ENCODE measurements at regions not wholly inside any gene's neighbourhood (a gene's known extent, or its start where the extent isn't known, plus 50 kb on each side); places are given as distances from the start of the nearest gene placed in this dataset.

- Mint-ChIP-seq H3K36me3 (no peaks in the 10 kb centered on the region), H3K9me3 (peaks cover 9% of the 10 kb centered on the region), H3K27me3 (no peaks in the 10 kb centered on the region), H3K27ac (no peak overlapping the region), H3K4me3 (no peak overlapping the region), H3K4me1 (ENCODE audit: low read depth) (no peaks in the 10 kb centered on the region)
- DNase-seq, result no peak
- ChIA-PET CTCF (no interaction called here), POLR2A (no interaction called here)
- intact Hi-C loops (cut with micrococcal nuclease), result no loop called here
Observed at GRCh38 chr10:130757821-130758489, 553.6 kb downstream of the TCERG1L start.

GRCh38 chr10:130758529-130758928 lies 553.0 kb downstream of the TCERG1L start:
- Mint-ChIP-seq H3K4me1 (ENCODE audit: low read depth) (no peaks in the 10 kb centered on the region), H3K36me3 (no peaks in the 10 kb centered on the region), H3K4me3 (no peak overlapping the region), H3K27ac (no peak overlapping the region), H3K27me3 (no peaks in the 10 kb centered on the region), H3K9me3 (peaks cover 9% of the 10 kb centered on the region)
- CTCF ChIA-PET, result no interaction called here
- POLR2A ChIA-PET, result no interaction called here
- DNase-seq, result no peak
- intact Hi-C loops (cut with micrococcal nuclease), result no loop called here

GRCh38 chr10:130761032-130761575 lies 550.4 kb downstream of the TCERG1L start:
- intact Hi-C loops (cut with micrococcal nuclease), result no loop called here
- Mint-ChIP-seq H3K4me3 (no peak overlapping the region), H3K9me3 (no peaks in the 10 kb centered on the region), H3K27ac (no peak overlapping the region), H3K27me3 (no peaks in the 10 kb centered on the region), H3K36me3 (no peaks in the 10 kb centered on the region), H3K4me1 (ENCODE audit: low read depth) (no peaks in the 10 kb centered on the region)
- POLR2A ChIA-PET, result no interaction called here
- DNase-seq, result no peak
- CTCF ChIA-PET, result no interaction called here

GRCh38 chr10:130761788-130762301 lies 549.7 kb downstream of the TCERG1L start:
- Mint-ChIP-seq H3K27ac (no peak overlapping the region), H3K27me3 (no peaks in the 10 kb centered on the region), H3K4me1 (ENCODE audit: low read depth) (no peaks in the 10 kb centered on the region), H3K9me3 (no peaks in the 10 kb centered on the region), H3K36me3 (no peaks in the 10 kb centered on the region), H3K4me3 (no peak overlapping the region)
- POLR2A ChIA-PET, result no interaction called here
- intact Hi-C loops (cut with micrococcal nuclease), result no loop called here
- no peak for DNase-seq
- CTCF ChIA-PET, result no interaction called here

DNA sequence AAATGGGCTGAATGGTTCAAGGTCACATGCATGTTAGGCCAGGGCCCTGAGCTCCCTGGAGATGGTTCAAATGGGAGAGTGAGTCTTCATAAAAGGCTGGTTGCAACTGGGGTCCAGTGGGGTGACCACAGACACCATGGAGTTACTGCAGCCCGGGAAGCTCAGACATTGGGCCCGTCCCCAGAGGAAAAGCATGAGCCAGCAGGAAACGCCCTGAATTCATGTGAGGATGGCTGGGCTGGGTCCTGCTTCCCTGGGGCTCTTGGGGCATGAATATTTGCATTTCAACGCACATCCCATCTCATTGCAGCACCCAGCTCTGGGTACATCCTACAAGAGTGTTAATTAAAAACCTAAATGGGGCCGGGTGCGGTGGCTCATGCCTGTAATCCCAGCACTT lies 549.0 kb downstream of the TCERG1L start:
- ChIA-PET POLR2A (no interaction called here), CTCF (no interaction called here)
- H3K27ac Mint-ChIP-seq, result no peak overlapping the region
- H3K36me3 Mint-ChIP-seq, result no peaks in the 10 kb centered on the region
- no peak for DNase-seq
- no peaks in the 10 kb centered on the region for H3K4me1 Mint-ChIP-seq (ENCODE audit: low read depth)
- intact Hi-C loops (cut with micrococcal nuclease), result no loop called here
- no peaks in the 10 kb centered on the region for H3K9me3 Mint-ChIP-seq
- H3K4me3 Mint-ChIP-seq, result no peak overlapping the region
- no peaks in the 10 kb centered on the region for H3K27me3 Mint-ChIP-seq

- Mint-ChIP-seq H3K27ac (no peak overlapping the region), H3K4me3 (no peak overlapping the region), H3K27me3 (no peaks in the 10 kb centered on the region), H3K4me1 (ENCODE audit: low read depth) (no peaks in the 10 kb centered on the region), H3K9me3 (peaks cover 1% of the 10 kb centered on the region), H3K36me3 (no peaks in the 10 kb centered on the region)
- ChIA-PET CTCF (no interaction called here), POLR2A (no interaction called here)
- intact Hi-C loops (cut with micrococcal nuclease), result no loop called here
- no peak for DNase-seq
Observed at GRCh38 chr10:130763071-130763470, 548.5 kb downstream of the TCERG1L start.

DNA sequence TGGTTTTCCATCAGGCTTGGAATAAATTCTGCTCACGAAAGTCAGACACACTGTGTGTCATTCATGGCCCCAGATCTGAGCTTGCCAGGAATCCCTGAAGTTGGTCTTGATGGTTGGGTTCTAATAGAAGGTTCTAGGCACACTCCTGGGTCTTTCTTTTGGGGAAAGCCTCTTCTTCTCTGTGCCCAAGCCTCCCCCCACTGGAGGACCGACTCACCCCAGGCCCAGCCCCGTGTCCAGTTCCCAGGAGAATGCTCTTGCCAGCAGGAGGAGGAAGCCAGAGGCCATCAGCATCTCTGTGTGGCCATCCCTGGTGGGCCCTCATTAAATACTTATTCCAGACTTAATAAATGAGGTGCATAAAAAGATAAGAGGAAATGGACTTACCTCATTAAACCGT lies 548.0 kb downstream of the TCERG1L start:
- H3K9me3 Mint-ChIP-seq, result peaks cover 6% of the 10 kb centered on the region
- ChIA-PET POLR2A (no interaction called here), CTCF (no interaction called here)
- no peak for DNase-seq
- no peak overlapping the region for H3K27ac Mint-ChIP-seq
- no peaks in the 10 kb centered on the region for H3K4me1 Mint-ChIP-seq (ENCODE audit: low read depth)
- no peaks in the 10 kb centered on the region for H3K27me3 Mint-ChIP-seq
- intact Hi-C loops (cut with micrococcal nuclease), result no loop called here
- no peak overlapping the region for H3K4me3 Mint-ChIP-seq
- no peaks in the 10 kb centered on the region for H3K36me3 Mint-ChIP-seq

DNA sequence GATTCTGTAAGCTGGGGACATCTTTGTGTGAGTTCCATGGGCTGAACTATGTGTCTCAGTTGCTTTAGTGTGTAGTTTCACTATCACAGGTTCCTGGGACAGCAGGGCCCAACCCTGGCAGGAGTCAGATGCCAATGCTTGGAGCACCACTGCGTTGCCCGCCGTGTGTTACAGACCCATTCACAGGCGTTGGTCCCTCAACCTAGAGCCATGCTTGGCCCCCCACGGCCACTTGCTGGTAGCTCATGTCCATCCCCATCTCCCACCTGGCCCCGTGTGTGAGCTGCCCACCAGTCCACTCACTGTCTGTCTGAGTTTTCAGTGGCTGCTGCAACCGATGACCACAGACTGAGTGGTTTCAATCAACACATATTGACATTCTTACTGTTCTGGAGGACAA lies 546.9 kb downstream of the TCERG1L start:
- Mint-ChIP-seq H3K27ac (no peak overlapping the region), H3K4me1 (ENCODE audit: low read depth) (no peaks in the 10 kb centered on the region), H3K36me3 (no peaks in the 10 kb centered on the region), H3K4me3 (no peak overlapping the region), H3K27me3 (no peaks in the 10 kb centered on the region), H3K9me3 (peaks cover 6% of the 10 kb centered on the region)
- no peak for DNase-seq
- intact Hi-C loops (cut with micrococcal nuclease), result no loop called here
- CTCF ChIA-PET, result no interaction called here
- POLR2A ChIA-PET, result no interaction called here

DNA sequence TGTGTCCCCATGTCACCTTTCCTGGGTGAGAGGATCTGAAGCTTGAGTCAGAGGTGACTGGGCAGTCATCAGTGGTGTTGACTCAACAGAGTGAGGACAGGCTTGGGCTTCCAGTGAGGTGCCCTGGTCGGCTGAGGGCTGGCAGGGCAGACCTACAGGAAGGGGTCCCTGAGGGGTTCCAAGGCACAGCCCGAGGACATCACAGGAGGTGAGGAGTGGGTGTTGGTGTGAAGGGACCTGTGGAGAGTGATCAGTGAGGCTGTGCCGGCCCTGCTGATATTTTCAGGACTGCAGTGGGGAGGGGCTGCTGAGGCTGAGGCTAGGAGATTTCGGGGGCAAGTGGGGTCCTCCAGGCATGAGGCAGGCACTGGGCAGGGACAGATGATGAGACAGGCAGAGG lies 545.5 kb downstream of the TCERG1L start:
- ChIA-PET CTCF (no interaction called here), POLR2A (no interaction called here)
- peaks cover 6% of the 10 kb centered on the region for H3K9me3 Mint-ChIP-seq
- H3K36me3 Mint-ChIP-seq, result no peaks in the 10 kb centered on the region
- H3K27ac Mint-ChIP-seq, result no peak overlapping the region
- intact Hi-C loops (cut with micrococcal nuclease), result no loop called here
- H3K4me3 Mint-ChIP-seq, result no peak overlapping the region
- H3K27me3 Mint-ChIP-seq, result no peaks in the 10 kb centered on the region
- no peaks in the 10 kb centered on the region for H3K4me1 Mint-ChIP-seq (ENCODE audit: low read depth)
- DNase-seq, result no peak

DNA sequence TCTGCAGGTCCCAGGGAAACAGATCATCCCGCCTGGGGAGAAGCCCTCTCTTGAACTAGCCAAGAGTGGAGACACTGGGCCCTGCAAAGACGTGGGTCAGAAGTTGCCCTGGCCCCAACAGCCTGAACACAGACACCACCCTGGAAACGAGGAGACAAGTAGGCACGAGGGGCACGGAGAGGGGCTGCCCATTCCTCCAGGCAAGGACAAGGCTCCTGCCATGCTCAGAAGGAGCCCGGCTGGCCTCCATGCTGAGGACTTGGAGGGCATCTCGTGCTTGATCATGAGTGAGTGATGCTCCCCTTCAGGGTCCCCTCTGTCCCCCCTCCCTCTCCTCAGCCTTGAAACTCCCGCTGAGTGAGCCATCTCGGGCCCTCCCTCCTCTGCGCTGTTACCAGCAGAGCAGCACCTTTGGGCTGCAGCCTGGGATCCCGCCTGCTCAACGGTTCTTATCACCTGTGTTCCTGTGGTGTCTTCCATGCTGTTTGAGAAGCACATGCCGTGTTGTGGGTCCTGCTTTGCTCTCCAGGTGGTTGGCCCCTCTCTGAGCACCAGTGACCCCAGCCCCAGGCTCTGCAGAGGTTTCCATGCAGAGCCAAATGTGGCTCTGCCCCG lies 544.3 kb downstream of the TCERG1L start:
- POLR2A ChIA-PET, result no interaction called here
- no peak overlapping the region for H3K4me3 Mint-ChIP-seq
- CTCF ChIA-PET, result no interaction called here

GRCh38 chr10:130769146-130770017 lies 542.1 kb downstream of the TCERG1L start:
- Mint-ChIP-seq H3K9me3 (peaks cover 6% of the 10 kb centered on the region), H3K36me3 (no peaks in the 10 kb centered on the region), H3K4me1 (ENCODE audit: low read depth) (no peaks in the 10 kb centered on the region), H3K27me3 (no peaks in the 10 kb centered on the region), H3K4me3 (no peak overlapping the region), H3K27ac (no peak overlapping the region)
- ChIA-PET POLR2A (no interaction called here), CTCF (no interaction called here)
- DNase-seq, result no peak
- intact Hi-C loops (cut with micrococcal nuclease), result no loop called here

More for the DNA sequence above, 544.3 kb downstream of the TCERG1L start:
- H3K4me1 Mint-ChIP-seq (ENCODE audit: low read depth), result no peaks in the 10 kb centered on the region
- intact Hi-C loops (cut with micrococcal nuclease), result no loop called here
- H3K36me3 Mint-ChIP-seq, result no peaks in the 10 kb centered on the region
- no peaks in the 10 kb centered on the region for H3K27me3 Mint-ChIP-seq
- DNase-seq, result no peak
- peaks cover 6% of the 10 kb centered on the region for H3K9me3 Mint-ChIP-seq
- no peak overlapping the region for H3K27ac Mint-ChIP-seq

DNA sequence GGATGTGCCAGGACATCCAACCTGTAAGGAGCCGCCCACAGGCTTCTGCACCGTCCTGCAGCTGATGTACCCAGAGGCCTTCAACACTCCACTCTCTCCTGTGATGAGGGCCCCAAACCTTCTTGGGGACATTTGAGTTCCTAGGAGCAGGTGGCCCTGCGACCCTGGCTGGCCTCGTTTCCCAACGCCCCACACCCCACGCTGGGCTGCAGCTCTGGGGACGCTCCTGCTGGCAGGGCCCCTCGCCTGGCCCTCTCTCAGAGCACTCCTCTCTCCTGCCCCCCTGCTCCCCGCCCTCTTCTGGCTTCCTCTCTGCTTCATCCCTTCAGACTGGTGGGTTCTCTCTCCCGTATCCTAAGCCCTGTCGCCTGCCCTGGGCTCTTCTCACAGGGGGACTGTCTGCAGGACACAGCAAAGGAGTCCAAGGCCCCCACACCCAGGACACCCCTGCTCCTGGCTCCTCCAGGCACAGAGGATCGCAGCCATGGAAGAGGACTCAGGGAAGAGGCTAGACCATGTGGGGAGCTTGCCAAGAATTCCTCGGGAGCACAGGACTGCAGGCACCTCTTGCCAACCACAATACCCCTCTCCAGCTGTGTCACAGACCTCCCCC lies 541.4 kb downstream of the TCERG1L start:
- POLR2A ChIA-PET, result no interaction called here
- Mint-ChIP-seq H3K9me3 (peaks cover 6% of the 10 kb centered on the region), H3K27me3 (no peaks in the 10 kb centered on the region), H3K36me3 (no peaks in the 10 kb centered on the region), H3K4me3 (no peak overlapping the region), H3K27ac (no peak overlapping the region), H3K4me1 (ENCODE audit: low read depth) (no peaks in the 10 kb centered on the region)
- CTCF ChIA-PET, result no interaction called here
- intact Hi-C loops (cut with micrococcal nuclease), result no loop called here
- DNase-seq, result no peak
